ENCODE measurements at regions not wholly inside any gene's neighbourhood (a gene's known extent, or its start where the extent isn't known, plus 50 kb on each side); places are given as distances from the start of the nearest gene placed in this dataset.
A peak's percentile ranks its signal among the peaks of the same experiment; 100 is the strongest.

DNA sequence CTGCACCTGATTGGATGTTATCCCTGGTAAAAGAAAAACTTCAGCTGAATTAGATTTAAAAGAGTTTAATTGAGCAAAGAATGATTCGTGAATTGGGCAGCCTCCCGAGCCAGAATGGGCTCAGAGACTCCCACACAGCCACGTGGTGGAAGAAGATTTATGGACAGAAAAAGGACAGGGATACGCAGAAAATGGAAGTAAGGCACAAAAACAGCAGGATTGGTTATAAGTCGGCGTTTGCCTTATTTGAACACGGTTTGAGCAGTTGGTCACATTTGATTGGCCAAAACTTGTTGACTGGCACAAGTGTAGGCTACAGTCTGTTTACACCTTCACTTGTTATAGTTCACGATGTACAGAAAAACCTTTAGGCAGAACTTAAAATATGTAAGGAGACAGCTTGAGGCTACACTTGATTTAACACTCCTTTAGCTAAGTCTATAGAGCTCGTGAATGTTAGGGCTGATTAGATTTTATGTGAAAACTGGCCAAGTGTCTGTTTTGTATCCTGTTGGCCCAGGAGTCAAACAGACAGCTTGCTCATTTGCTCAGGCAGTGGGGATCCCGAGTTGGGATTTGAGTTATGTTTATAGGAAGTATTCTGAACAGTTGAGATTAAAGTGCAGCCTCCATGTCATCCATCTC is 119.5 kb upstream of the SHISA6 start:
- Histone ChIP-seq H3K9me3 (no peaks in the 10 kb centered on the region), H3K4me1 (peaks cover 0 to 4% of the 10 kb centered on the region in 2 donors), H3K27ac (no peak overlapping the region), H3K36me3 (no peaks in the 10 kb centered on the region), H3K27me3 (no peaks in the 10 kb centered on the region), H3K4me3 (no peak overlapping the region)
- no peak for TF ChIP-seq POLR2A (IDR thresholded peaks at IDR 0.05)
- TF ChIP-seq, protein P1, sequence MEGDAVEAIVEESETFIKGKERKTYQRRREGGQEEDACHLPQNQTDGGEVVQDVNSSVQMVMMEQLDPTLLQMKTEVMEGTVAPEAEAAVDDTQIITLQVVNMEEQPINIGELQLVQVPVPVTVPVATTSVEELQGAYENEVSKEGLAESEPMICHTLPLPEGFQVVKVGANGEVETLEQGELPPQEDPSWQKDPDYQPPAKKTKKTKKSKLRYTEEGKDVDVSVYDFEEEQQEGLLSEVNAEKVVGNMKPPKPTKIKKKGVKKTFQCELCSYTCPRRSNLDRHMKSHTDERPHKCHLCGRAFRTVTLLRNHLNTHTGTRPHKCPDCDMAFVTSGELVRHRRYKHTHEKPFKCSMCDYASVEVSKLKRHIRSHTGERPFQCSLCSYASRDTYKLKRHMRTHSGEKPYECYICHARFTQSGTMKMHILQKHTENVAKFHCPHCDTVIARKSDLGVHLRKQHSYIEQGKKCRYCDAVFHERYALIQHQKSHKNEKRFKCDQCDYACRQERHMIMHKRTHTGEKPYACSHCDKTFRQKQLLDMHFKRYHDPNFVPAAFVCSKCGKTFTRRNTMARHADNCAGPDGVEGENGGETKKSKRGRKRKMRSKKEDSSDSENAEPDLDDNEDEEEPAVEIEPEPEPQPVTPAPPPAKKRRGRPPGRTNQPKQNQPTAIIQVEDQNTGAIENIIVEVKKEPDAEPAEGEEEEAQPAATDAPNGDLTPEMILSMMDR (IDR thresholded peaks at IDR 0.05) = no peak
- DNase-seq (ENCODE audit: low spot score in 2 of 2) = no peak
- intact Hi-C loops (cut with DNase I; ENCODE audit: low total_unique reads) = no loop called here

GRCh38 chr17:11109106-11109505 is 131.9 kb upstream of the SHISA6 start:
- no peak for DNase-seq (ENCODE audit: low spot score in 2 of 2)
- Histone ChIP-seq H3K9me3 (no peaks in the 10 kb centered on the region), H3K4me1 (no peaks in the 10 kb centered on the region), H3K27ac (no peak overlapping the region), H3K36me3 (no peaks in the 10 kb centered on the region), H3K4me3 (no peak overlapping the region), H3K27me3 (no peaks in the 10 kb centered on the region)
- intact Hi-C loops (cut with DNase I; ENCODE audit: low total_unique reads) = no loop called here
- TF ChIP-seq POLR2A (IDR thresholded peaks at IDR 0.05) = no peak
- no peak for TF ChIP-seq POLR2AphosphoS5 (IDR thresholded peaks at IDR 0.05)
- TF ChIP-seq, protein P1 (IDR thresholded peaks at IDR 0.05) = no peak

GRCh38 chr17:11105141-11105540 is 135.9 kb upstream of the SHISA6 start:
- Histone ChIP-seq H3K4me3 (no peak overlapping the region), H3K4me1 (no peaks in the 10 kb centered on the region), H3K36me3 (no peaks in the 10 kb centered on the region), H3K27ac (no peak overlapping the region), H3K9me3 (no peaks in the 10 kb centered on the region), H3K27me3 (no peaks in the 10 kb centered on the region)
- DNase-seq (ENCODE audit: low spot score in 2 of 2) = no peak
- TF ChIP-seq, protein P1 (IDR thresholded peaks at IDR 0.05) = no peak
- TF ChIP-seq POLR2AphosphoS5 (IDR thresholded peaks at IDR 0.05) = no peak
- TF ChIP-seq POLR2A (IDR thresholded peaks at IDR 0.05) = no peak
- intact Hi-C loops (cut with DNase I; ENCODE audit: low total_unique reads) = no loop called here

DNA sequence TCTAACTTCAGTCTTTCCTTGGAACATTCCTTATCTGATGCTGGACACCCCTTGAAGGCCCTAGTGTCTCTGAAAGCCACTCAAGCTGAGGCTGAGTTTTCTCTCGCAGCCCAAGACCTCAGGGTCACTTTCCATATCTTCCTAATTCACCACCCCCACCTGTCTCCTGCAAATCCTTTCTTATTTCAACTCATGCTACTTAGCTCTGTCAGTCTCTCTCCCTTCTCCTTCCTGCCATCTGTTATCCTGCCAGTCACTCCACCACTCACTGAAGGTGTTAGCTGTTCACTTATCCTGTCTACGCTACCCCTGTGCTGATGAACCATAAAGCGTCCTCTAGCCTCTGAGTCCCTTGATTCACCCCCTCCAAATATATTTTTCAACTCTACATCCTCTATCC is 143.9 kb upstream of the SHISA6 start:
- H3K4me1 ChIP-seq = no peaks in the 10 kb centered on the region
- H3K9me3 ChIP-seq = no peaks in the 10 kb centered on the region
- H3K4me3 ChIP-seq = no peak overlapping the region
- intact Hi-C loops (cut with DNase I; ENCODE audit: low total_unique reads) = no loop called here
- no peak overlapping the region for H3K27ac ChIP-seq
- no peak for DNase-seq (ENCODE audit: low spot score in 2 of 2)
- no peaks in the 10 kb centered on the region for H3K36me3 ChIP-seq
- TF ChIP-seq POLR2A (IDR thresholded peaks at IDR 0.05) = no peak
- TF ChIP-seq, protein P1 (IDR thresholded peaks at IDR 0.05) = no peak
- TF ChIP-seq POLR2AphosphoS5 (IDR thresholded peaks at IDR 0.05) = no peak
- no peaks in the 10 kb centered on the region for H3K27me3 ChIP-seq

DNA sequence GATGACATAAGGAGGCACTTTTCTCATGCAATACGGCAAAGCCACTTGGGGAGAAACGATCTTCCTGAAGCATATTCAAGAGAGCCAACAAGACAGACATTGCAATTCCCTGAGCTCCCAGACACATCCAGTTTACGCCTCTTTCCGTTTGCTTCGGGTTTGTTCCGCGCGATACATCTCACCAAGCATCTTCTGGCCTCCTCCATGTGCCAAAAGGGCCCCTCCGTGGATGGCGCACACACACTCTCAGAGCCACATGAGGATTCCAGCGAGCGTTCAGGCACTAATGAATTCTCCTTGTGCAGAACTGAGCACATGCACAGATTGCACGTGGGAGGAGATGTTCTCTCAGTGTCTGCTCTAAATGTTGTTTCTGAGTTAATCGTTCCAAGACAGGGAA is 146.7 kb upstream of the SHISA6 start:
- Histone ChIP-seq H3K4me3 (peak overlapping the region in 1 of 3 donors; percentile 21), H3K27ac (no peak overlapping the region), H3K36me3 (no peaks in the 10 kb centered on the region), H3K4me1 (no peaks in the 10 kb centered on the region), H3K27me3 (no peaks in the 10 kb centered on the region), H3K9me3 (no peaks in the 10 kb centered on the region)
- DNase-seq (ENCODE audit: low spot score in 2 of 2) = no peak
- intact Hi-C loops (cut with DNase I; ENCODE audit: low total_unique reads) = no loop called here
- TF ChIP-seq, protein P1 (IDR thresholded peaks at IDR 0.05) = no peak
- TF ChIP-seq POLR2A (IDR thresholded peaks at IDR 0.05) = no peak
- no peak for TF ChIP-seq POLR2AphosphoS5 (IDR thresholded peaks at IDR 0.05)
